HL-60 (cell line): ENCODE measurements at regions not wholly inside any gene's neighbourhood (a gene's known extent, or its start where the extent isn't known, plus 50 kb on each side); places are given as distances from the start of the nearest gene placed in this dataset.

Experiments used
- CTCF ChIP-seq: IDR thresholded peaks from one replicate; pipeline ENCODE4 v1.5.1; 2011; ENCODE audit warnings: low read length, control low read depth, inconsistent platforms; ENCODE audit not compliant: insufficient read depth
- GABPA ChIP-seq: IDR thresholded peaks from 2 replicates; pipeline ENCODE4 v1.6.1; 2012; ENCODE audit warnings: low read depth
- POLR2AphosphoS5 ChIP-seq: IDR thresholded peaks from 2 replicates; pipeline ENCODE4 v1.6.1; 2012; ENCODE audit warnings: low read depth
- REST ChIP-seq: IDR thresholded peaks from 2 replicates; pipeline ENCODE4 v1.6.1; 2012; ENCODE audit warnings: low read depth; ENCODE audit not compliant: insufficient replicate concordance
- SPI1 ChIP-seq: IDR thresholded peaks from 2 replicates; pipeline ENCODE4 v1.6.1; 2012; ENCODE audit warnings: low read depth, mild to moderate bottlenecking, borderline replicate concordance

- no peak for TF ChIP-seq REST
- TF ChIP-seq CTCF: no peak
- TF ChIP-seq POLR2AphosphoS5: no peak
- TF ChIP-seq GABPA: no peak
- TF ChIP-seq SPI1: no peak
Measured at GRCh38 chr10:78713659-78714058, 355.1 kb upstream of the ZMIZ1 start.
